H1 (cell line): ENCODE measurements at regions not wholly inside any gene's neighbourhood (a gene's known extent, or its start where the extent isn't known, plus 50 kb on each side); places are given as distances from the start of the nearest gene placed in this dataset.

ENCODE experiments used
- ASH2L ChIP-seq: fragments of 200-600, 300-600 bp; sonication (generic); IDR thresholded peaks from one replicate; pipeline ENCODE4 v1.7.1; 2017; ENCODE audit warnings: low read length
- FOSL1 ChIP-seq: IDR thresholded peaks from 2 replicates; pipeline ENCODE4 v1.6.1; 2011; ENCODE audit warnings: mild to moderate bottlenecking, low read depth, low read length, moderate library complexity; ENCODE audit not compliant: insufficient read depth
- KDM4A ChIP-seq: IDR thresholded peaks from one replicate; pipeline ENCODE4 v1.7.1; 2012; ENCODE audit warnings: low read depth, mild to moderate bottlenecking, moderate library complexity, low read length, inconsistent platforms; ENCODE audit not compliant: severe bottlenecking
- POU5F1 ChIP-seq: IDR thresholded peaks from 2 replicates; pipeline ENCODE4 v1.6.1; 2011; ENCODE audit warnings: low read depth, mild to moderate bottlenecking, low read length, moderate library complexity
- TBP ChIP-seq: IDR thresholded peaks from 2 replicates; pipeline ENCODE4 v1.6.1; 2011; ENCODE audit warnings: low read depth, low read length, improper control_type of control experiment
- YY1 ChIP-seq: IDR thresholded peaks from 2 replicates; pipeline ENCODE4 v1.6.1; 2011; ENCODE audit warnings: low read depth, mild to moderate bottlenecking, low read length

DNA sequence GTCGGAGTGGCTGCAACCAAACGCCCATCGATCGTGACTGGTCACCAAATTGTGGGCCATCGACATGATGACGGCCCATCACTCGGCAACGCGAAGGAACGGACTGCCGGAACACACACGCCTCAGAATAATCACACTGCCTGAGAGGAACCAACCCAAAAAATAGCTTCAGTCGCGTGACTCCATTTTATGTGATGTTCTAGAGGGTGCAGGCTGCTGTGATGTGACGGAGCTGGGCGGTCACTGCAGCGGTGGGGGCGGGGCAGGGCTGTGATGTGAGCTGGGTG, 174.6 kb downstream of the CTTN start (continued):
- TF ChIP-seq KDM4A (no peak), YY1 (no peak), POU5F1 (no peak), ASH2L (no peak), FOSL1 (no peak), TBP (no peak)
- TF ChIP-seq, all 59 proteins: peak for 0
